ENCODE measurements at regions not wholly inside any gene's neighbourhood (a gene's known extent, or its start where the extent isn't known, plus 50 kb on each side); places are given as distances from the start of the nearest gene placed in this dataset.

DNA sequence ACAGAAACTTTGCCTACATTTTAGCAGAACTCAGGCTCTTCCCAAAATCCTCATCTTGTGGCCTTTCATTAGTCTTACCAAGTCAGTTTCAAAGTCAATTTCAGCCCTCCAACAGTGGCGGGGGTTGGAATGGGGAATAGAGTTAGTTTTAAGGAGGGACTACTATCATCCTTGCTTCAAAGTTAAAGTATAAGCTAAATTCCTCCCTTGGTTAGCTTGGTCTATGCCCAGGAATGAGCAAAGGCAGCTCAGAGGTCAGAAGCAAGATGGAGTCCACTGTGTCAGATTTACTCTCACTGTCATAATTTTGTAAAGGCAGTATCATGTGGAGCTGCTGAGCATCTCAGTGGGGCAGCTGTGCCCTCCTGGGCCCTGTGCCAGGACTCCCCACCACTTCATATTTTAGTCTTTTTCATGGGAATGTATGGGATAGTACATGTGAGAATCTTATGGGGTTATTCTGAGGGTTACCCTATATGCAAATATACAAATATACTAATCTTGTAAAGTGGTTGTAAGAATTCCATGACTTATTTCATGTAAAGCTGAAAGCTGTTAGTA is 145.2 kb upstream of the MMADHC start:
- DNase-seq (ENCODE audit: low read depth, low spot score) (no peak), FAIRE-seq (no peak)
- Histone ChIP-seq H3K4me2 (ENCODE audit: insufficient read depth, low read length) (no peak overlapping the region), H3K79me2 (ENCODE audit: control insufficient read depth, insufficient read depth, low read length) (no peaks in the 10 kb centered on the region), H3K36me3 (ENCODE audit: control insufficient read depth in 2 of 2, extremely low read depth in 1 of 2, insufficient read depth in 2 of 2, low read length in 2 of 2) (no peaks in the 10 kb centered on the region), H3K9ac (replicated peaks; ENCODE audit: extremely low read depth, insufficient read depth, low read length) (no peak overlapping the region), H3K4me3 (replicated peaks in 1 of 3; ENCODE audit: insufficient read depth in 1 of 3, low read depth in 1 of 3, low read length in 3 of 3) (no peak overlapping the region), H3K27me3 (ENCODE audit: control insufficient read depth in 2 of 2, insufficient read depth in 2 of 2, low read length in 2 of 2) (no peaks in the 10 kb centered on the region), H4K20me1 (replicated peaks; ENCODE audit: control insufficient read depth, extremely low read depth, insufficient read depth, low read length) (no peaks in the 10 kb centered on the region), H2AFZ (ENCODE audit: low read depth, low read length) (no peak overlapping the region), H3K9me3 (replicated peaks; ENCODE audit: control insufficient read depth, insufficient read depth, low read length) (no peaks in the 10 kb centered on the region), H3K27ac (ENCODE audit: insufficient read depth, low read depth, low read length) (peak overlapping the region; percentile 40), H3K9me1 (replicated peaks; ENCODE audit: control insufficient read depth, extremely low read depth, insufficient read depth, low read length) (no peaks in the 10 kb centered on the region), H3K4me1 (ENCODE audit: control insufficient read depth, extremely low read depth, insufficient read depth, low read length) (peaks cover 39% of the 10 kb centered on the region)
- POLR2A ChIA-PET, result no interaction called here
- dilution Hi-C loops (cut with MboI; ENCODE audit: extremely low pct_ligation_motif_present, low sequenced_read_pairs) (no loop called here), intact Hi-C loops (cut with micrococcal nuclease) (loop anchor here (5.0 to 10.0 kb wide), 4 partner anchors 124 to 892 kb away; no protein-coding TSS in a partner anchor)
- CTCF ChIA-PET, result interaction anchor here (0.7 to 2.1 kb wide), 4 partner anchors 11 to 37 kb away, joined by 3 to 5 read pairs (median 4); no protein-coding TSS in a partner anchor
- BruUV-seq (replicated peaks), result no TSS peak
- TF ChIP-seq EZH2 (IDR thresholded peaks at IDR 0.05; ENCODE audit: borderline replicate concordance, low read depth, low read length, severe bottlenecking) (no peak), GATA2 (IDR thresholded peaks at IDR 0.05; ENCODE audit: insufficient read depth, insufficient read length, low read depth, low read length) (no peak)

DNA sequence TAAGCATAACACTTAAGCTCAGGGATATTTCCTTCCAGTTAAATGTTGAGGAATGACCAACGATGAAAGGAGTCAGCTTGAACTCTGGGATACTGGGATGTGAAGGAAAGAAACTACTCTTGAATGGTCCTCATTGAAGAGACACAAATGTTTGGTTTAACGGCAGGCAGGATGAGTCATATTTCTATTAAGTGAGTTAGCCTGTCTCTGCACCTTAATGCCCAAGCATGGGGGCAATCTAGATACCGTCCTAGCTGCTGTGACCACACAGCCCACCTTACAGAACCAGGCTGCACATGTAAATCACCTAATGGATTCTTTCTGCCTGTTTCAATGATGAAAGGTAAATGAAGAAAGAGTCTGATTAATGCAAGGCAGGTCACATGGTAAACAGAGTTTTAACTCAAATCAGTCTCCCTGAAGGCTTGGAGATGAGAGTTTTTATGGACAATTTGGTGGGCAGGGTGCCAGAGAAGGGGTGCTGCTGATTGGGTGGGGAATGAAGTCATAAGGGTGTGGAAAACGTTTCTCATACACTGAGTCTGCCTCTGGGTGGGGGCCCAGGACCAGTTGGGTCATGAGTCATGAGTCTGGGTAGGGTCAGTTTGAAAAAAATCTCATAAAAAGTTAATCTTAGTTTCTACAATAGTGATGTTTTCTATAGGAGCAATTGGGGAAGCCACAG is 144.6 kb upstream of the MMADHC start:
- POLR2A ChIA-PET, result no interaction called here
- H3K9me1 ChIP-seq (replicated peaks; ENCODE audit: control insufficient read depth, extremely low read depth, insufficient read depth, low read length), result no peaks in the 10 kb centered on the region
- no peaks in the 10 kb centered on the region for H4K20me1 ChIP-seq (replicated peaks; ENCODE audit: control insufficient read depth, extremely low read depth, insufficient read depth, low read length)
- no peak overlapping the region for H3K27ac ChIP-seq (ENCODE audit: insufficient read depth, low read depth, low read length)
- H2AFZ ChIP-seq (ENCODE audit: low read depth, low read length), result no peak overlapping the region
- no peaks in the 10 kb centered on the region for H3K27me3 ChIP-seq (ENCODE audit: control insufficient read depth in 2 of 2, insufficient read depth in 2 of 2, low read length in 2 of 2)
- dilution Hi-C loops (cut with MboI; ENCODE audit: extremely low pct_ligation_motif_present, low sequenced_read_pairs), result no loop called here
- no peak overlapping the region for H3K4me3 ChIP-seq (replicated peaks in 1 of 3; ENCODE audit: insufficient read depth in 1 of 3, low read depth in 1 of 3, low read length in 3 of 3)
- no peaks in the 10 kb centered on the region for H3K79me2 ChIP-seq (ENCODE audit: control insufficient read depth, insufficient read depth, low read length)
- TF ChIP-seq, protein P1, sequence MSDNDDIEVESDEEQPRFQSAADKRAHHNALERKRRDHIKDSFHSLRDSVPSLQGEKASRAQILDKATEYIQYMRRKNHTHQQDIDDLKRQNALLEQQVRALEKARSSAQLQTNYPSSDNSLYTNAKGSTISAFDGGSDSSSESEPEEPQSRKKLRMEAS (IDR thresholded peaks at IDR 0.05; ENCODE audit: insufficient read depth, insufficient read length), result no peak
- TF ChIP-seq MYC (IDR thresholded peaks at IDR 0.05; ENCODE audit: low read depth, low read length), result no peak
- TF ChIP-seq JUN (IDR thresholded peaks at IDR 0.05; ENCODE audit: borderline replicate concordance, insufficient read depth, insufficient read length, low read depth), result no peak
- no peak for TF ChIP-seq EZH2 (IDR thresholded peaks at IDR 0.05; ENCODE audit: borderline replicate concordance, low read depth, low read length, severe bottlenecking)
- TF ChIP-seq, protein P2, sequence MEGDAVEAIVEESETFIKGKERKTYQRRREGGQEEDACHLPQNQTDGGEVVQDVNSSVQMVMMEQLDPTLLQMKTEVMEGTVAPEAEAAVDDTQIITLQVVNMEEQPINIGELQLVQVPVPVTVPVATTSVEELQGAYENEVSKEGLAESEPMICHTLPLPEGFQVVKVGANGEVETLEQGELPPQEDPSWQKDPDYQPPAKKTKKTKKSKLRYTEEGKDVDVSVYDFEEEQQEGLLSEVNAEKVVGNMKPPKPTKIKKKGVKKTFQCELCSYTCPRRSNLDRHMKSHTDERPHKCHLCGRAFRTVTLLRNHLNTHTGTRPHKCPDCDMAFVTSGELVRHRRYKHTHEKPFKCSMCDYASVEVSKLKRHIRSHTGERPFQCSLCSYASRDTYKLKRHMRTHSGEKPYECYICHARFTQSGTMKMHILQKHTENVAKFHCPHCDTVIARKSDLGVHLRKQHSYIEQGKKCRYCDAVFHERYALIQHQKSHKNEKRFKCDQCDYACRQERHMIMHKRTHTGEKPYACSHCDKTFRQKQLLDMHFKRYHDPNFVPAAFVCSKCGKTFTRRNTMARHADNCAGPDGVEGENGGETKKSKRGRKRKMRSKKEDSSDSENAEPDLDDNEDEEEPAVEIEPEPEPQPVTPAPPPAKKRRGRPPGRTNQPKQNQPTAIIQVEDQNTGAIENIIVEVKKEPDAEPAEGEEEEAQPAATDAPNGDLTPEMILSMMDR (IDR thresholded peaks at IDR 0.05; ENCODE audit: extremely low read depth in 1 of 2, insufficient read depth in 1 of 2, low read depth in 1 of 2, low read length in 2 of 2), result no peak
- TF ChIP-seq POLR2A (IDR thresholded peaks at IDR 0.05; ENCODE audit: low read depth, low read length), result no peak
- TF ChIP-seq GATA2 (IDR thresholded peaks at IDR 0.05; ENCODE audit: insufficient read depth, insufficient read length, low read depth, low read length), result no peak
- H3K4me2 ChIP-seq (ENCODE audit: insufficient read depth, low read length), result no peak overlapping the region
- H3K4me1 ChIP-seq (ENCODE audit: control insufficient read depth, extremely low read depth, insufficient read depth, low read length), result peaks cover 39% of the 10 kb centered on the region
- H3K9ac ChIP-seq (replicated peaks; ENCODE audit: extremely low read depth, insufficient read depth, low read length), result no peak overlapping the region
- no TSS peak for BruUV-seq (replicated peaks)
- no peaks in the 10 kb centered on the region for H3K36me3 ChIP-seq (ENCODE audit: control insufficient read depth in 2 of 2, extremely low read depth in 1 of 2, insufficient read depth in 2 of 2, low read length in 2 of 2)
- FAIRE-seq, result no peak
- CTCF ChIA-PET, result interaction anchor here (1.4 kb wide), 1 partner anchor 14 kb away, joined by 4 read pairs; no protein-coding TSS in a partner anchor
- intact Hi-C loops (cut with micrococcal nuclease), result loop anchor here (5.0 to 10.0 kb wide), 4 partner anchors 125 to 893 kb away; no protein-coding TSS in a partner anchor
- H3K9me3 ChIP-seq (replicated peaks; ENCODE audit: control insufficient read depth, insufficient read depth, low read length), result no peaks in the 10 kb centered on the region
- DNase-seq (ENCODE audit: low read depth, low spot score), result no peak
